CD4-positive, alpha-beta T cell (primary cell): ENCODE measurements at regions not wholly inside any gene's neighbourhood (a gene's known extent, or its start where the extent isn't known, plus 50 kb on each side); places are given as distances from the start of the nearest gene placed in this dataset.

Experiments
- ATAC-seq: fragments of 200-7000 bp; cut with Tn5 transposase; one replicate; pipeline ENCODE4 v1.10.0; 2022; ENCODE audit warnings: mild to moderate bottlenecking; ENCODE audit not compliant: poor library complexity
- CTCF ChIA-PET: fragments of 350-600 bp; sonication (Branson Sonifier 250); formaldehyde crosslinking; loops from one replicate; lab custom pipeline; 2021; ENCODE audit warnings: antibody characterized with exemption, inconsistent platforms; lab: Charles Lee
- POLR2A ChIA-PET: fragments of 350-600 bp; sonication (Branson Sonifier 250); formaldehyde crosslinking; loops from one replicate; lab custom pipeline; 2021; ENCODE audit warnings: antibody characterized with exemption, inconsistent platforms; lab: Charles Lee
- DNase-seq, 14 experiments: peaks; one replicate each; pipeline ENCODE4 v3.0.0-alpha.2; 2013 to 2020; ENCODE audit warnings: mixed read lengths in 2 of 14
- H3K27ac ChIP-seq, 2 donors: one replicate each; pipeline versions ENCODE4 v1.5.1 to v1.7.0; 2013; ENCODE audit warnings: low read length in 2 of 2, low read depth in 1 of 2, mild to moderate bottlenecking in 1 of 2
- H3K27me3 ChIP-seq, 2 experiments: 1 replicate in 1 of 2; 2 replicates in 1 of 2; pipeline versions ENCODE4 v1.6.1 to v1.7.0; 2013; ENCODE audit warnings: low read length in 2 of 2, control low read depth in 1 of 2, mild to moderate bottlenecking in 1 of 2, moderate library complexity in 1 of 2; ENCODE audit not compliant: insufficient read depth in 2 of 2, control insufficient read depth in 1 of 2
- H3K36me3 ChIP-seq: one replicate; pipeline ENCODE4 v1.6.1; 2013; ENCODE audit warnings: low read length, control low read depth; ENCODE audit not compliant: insufficient read depth
- H3K4me1 ChIP-seq: one replicate; pipeline ENCODE4 v1.6.1; 2013; ENCODE audit warnings: low read length, control low read depth; ENCODE audit not compliant: insufficient read depth
- H3K4me3 ChIP-seq: one replicate; pipeline ENCODE4 v1.5.1; 2013; ENCODE audit warnings: mild to moderate bottlenecking, low read length, moderate library complexity
- H3K9me3 ChIP-seq, 2 experiments: 1 replicate in 1 of 2; 2 replicates in 1 of 2; pipeline versions ENCODE4 v1.6.1 to v1.7.0; 2013; ENCODE audit warnings: low read length in 2 of 2, mild to moderate bottlenecking in 2 of 2, control low read depth in 1 of 2, moderate library complexity in 1 of 2; ENCODE audit not compliant: control insufficient read depth in 1 of 2, insufficient read depth in 1 of 2
- H3K27ac Mint-ChIP-seq: one replicate; pipeline ENCODE4 v1.8.0; 2020; ENCODE audit warnings: mixed read lengths
- H3K27me3 Mint-ChIP-seq: one replicate; pipeline ENCODE4 v1.8.0; 2021; ENCODE audit warnings: mixed read lengths
- H3K36me3 Mint-ChIP-seq: one replicate; pipeline ENCODE4 v1.8.0; 2021; ENCODE audit warnings: low read depth, mixed read lengths
- H3K4me1 Mint-ChIP-seq: one replicate; pipeline ENCODE4 v1.8.0; 2021; ENCODE audit warnings: low read depth, mixed read lengths
- H3K4me3 Mint-ChIP-seq: one replicate; pipeline ENCODE4 v1.8.0; 2020; ENCODE audit warnings: mild to moderate bottlenecking, mixed read lengths
- H3K9me3 Mint-ChIP-seq: one replicate; pipeline ENCODE4 v1.8.0; 2020; ENCODE audit warnings: mixed read lengths
- CTCF ChIP-seq: fragments of 200-600 bp; IDR thresholded peaks from one replicate; pipeline ENCODE4 v1.8.0; 2022; ENCODE audit warnings: antibody characterized with exemption, mild to moderate bottlenecking
- intact Hi-C, 2 experiments: fragments of 100-400 bp; cut with DNase I in 1 of 2; cut with micrococcal nuclease in 1 of 2; formaldehyde crosslinking; loops; one replicate each; pipeline versions ENCODE4 v1.15.1 to v1.9.0; 2023 to 2025; cut with DNase I, micrococcal nuclease

GRCh38 chr15:35161694-35162093, 76.6 kb upstream of the NANOGP8 start:
- H3K27me3 ChIP-seq, result no peaks in the 10 kb centered on the region
- ChIA-PET POLR2A (no interaction called here), CTCF (no interaction called here)
- no peak for DNase-seq
- TF ChIP-seq CTCF, result no peak
- H3K36me3 ChIP-seq, result no peaks in the 10 kb centered on the region
- H3K4me1 ChIP-seq, result no peaks in the 10 kb centered on the region
- Mint-ChIP-seq H3K4me3 (no peak overlapping the region), H3K36me3 (no peaks in the 10 kb centered on the region), H3K27me3 (no peaks in the 10 kb centered on the region), H3K4me1 (no peaks in the 10 kb centered on the region), H3K9me3 (no peaks in the 10 kb centered on the region), H3K27ac (no peak overlapping the region)
- no peak overlapping the region for H3K27ac ChIP-seq
- H3K4me3 ChIP-seq, result no peak overlapping the region
- no peak for ATAC-seq
- no peaks in the 10 kb centered on the region for H3K9me3 ChIP-seq
- intact Hi-C loops, result no loop called here

GRCh38 chr15:35159170-35159569, 74.1 kb upstream of the NANOGP8 start:
- ChIA-PET CTCF (no interaction called here), POLR2A (no interaction called here)
- H3K9me3 Mint-ChIP-seq, result no peaks in the 10 kb centered on the region
- H3K4me3 Mint-ChIP-seq, result no peak overlapping the region
- H3K4me3 ChIP-seq, result no peak overlapping the region
- no peaks in the 10 kb centered on the region for H3K4me1 Mint-ChIP-seq
- no peak overlapping the region for H3K27ac ChIP-seq
- no peaks in the 10 kb centered on the region for H3K4me1 ChIP-seq
- TF ChIP-seq CTCF, result no peak
- H3K27me3 ChIP-seq, result no peaks in the 10 kb centered on the region
- no peak overlapping the region for H3K27ac Mint-ChIP-seq
- no peak for DNase-seq
- no peak for ATAC-seq
- H3K36me3 Mint-ChIP-seq, result no peaks in the 10 kb centered on the region
- H3K9me3 ChIP-seq, result no peaks in the 10 kb centered on the region
- H3K36me3 ChIP-seq, result no peaks in the 10 kb centered on the region
- H3K27me3 Mint-ChIP-seq, result no peaks in the 10 kb centered on the region
- intact Hi-C loops, result no loop called here

- no peak overlapping the region for H3K27ac ChIP-seq
- H3K4me3 ChIP-seq, result no peak overlapping the region
- Mint-ChIP-seq H3K4me1 (no peaks in the 10 kb centered on the region), H3K36me3 (no peaks in the 10 kb centered on the region), H3K9me3 (no peaks in the 10 kb centered on the region), H3K27me3 (no peaks in the 10 kb centered on the region), H3K27ac (no peak overlapping the region), H3K4me3 (no peak overlapping the region)
- no peaks in the 10 kb centered on the region for H3K4me1 ChIP-seq
- H3K27me3 ChIP-seq, result no peaks in the 10 kb centered on the region
- H3K36me3 ChIP-seq, result no peaks in the 10 kb centered on the region
- intact Hi-C loops, result no loop called here
- CTCF ChIA-PET, result no interaction called here
- no peaks in the 10 kb centered on the region for H3K9me3 ChIP-seq
- TF ChIP-seq CTCF, result no peak
- DNase-seq (no peak), ATAC-seq (no peak)
- POLR2A ChIA-PET, result no interaction called here
These were observed 66.7 kb upstream of the NANOGP8 start for GRCh38 chr15:35151782-35152181.
